ENCODE measurements at regions not wholly inside any gene's neighbourhood (a gene's known extent, or its start where the extent isn't known, plus 50 kb on each side); places are given as distances from the start of the nearest gene placed in this dataset.
"Not testable (repeated sequence)": the region's sequence is repeated elsewhere in the genome, so short reads cannot be mapped to it uniquely, and the experiment has no call there.

- no peak for DNase-seq (ENCODE audit: low read depth, low spot score)
These were observed 692.3 kb downstream of the C12orf50 start for GRCh38 chr12:87336814-87337336.

DNA sequence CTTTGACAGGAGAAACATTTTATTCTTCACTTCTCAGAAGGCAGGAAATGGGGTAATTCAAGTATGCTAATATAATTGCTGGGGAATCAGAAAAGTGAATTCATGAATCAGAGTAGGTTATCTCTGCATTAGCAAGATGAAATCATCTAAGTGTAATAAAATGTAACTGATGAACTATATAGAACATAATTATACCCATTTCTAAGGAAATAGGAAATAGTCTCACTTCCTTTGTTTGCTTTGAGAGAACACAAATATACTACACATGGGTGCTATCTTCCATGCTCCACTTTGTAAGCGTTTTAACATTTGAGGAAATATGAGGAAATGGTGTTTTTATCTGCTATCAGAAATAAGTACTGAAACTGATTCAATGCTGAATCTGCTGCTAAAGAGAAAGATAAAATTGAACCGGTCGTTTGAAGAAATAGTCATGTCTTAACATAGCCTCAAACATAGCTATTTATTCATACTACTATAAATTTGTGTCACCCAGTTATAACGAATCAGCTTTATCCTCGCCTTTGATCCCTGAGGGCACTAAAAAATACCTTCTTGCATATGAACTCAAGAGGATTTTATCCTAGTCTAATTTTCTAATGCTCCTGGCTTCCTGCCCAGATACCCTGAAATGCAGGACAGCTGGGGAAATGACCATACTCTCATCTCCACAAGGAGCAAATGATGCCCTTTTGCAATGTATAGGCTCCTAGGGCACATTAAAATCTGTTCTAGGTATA, 696.0 kb downstream of the C12orf50 start:
- DNase-seq (ENCODE audit: low read depth, low spot score) = no peak

DNA sequence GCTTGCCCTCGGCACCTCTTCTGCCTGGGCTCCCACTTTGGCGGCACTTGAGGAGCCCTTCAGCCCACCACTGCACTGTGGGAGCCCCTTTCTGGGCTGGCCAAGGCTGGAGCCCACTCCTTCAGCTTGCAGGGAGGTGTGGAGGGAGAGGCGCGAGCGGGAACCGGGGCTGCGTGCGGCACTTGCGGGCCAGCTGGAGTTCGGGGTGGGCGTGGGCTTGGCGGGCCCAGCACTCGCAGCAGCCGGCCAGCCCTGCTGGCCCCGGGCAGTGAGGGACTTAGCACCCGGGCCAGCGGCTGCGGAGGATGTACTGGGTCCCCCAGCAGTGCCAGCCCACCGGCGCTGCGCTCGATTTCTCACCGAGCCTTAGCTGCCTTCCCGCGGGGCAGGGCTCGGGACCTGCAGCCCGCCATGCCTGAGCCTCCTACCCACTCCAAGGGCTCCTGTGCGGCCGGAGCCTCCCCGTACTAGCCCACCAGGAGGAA, 699.1 kb downstream of the C12orf50 start:
- DNase-seq (ENCODE audit: low read depth, low spot score) = not testable (repeated sequence)

DNA sequence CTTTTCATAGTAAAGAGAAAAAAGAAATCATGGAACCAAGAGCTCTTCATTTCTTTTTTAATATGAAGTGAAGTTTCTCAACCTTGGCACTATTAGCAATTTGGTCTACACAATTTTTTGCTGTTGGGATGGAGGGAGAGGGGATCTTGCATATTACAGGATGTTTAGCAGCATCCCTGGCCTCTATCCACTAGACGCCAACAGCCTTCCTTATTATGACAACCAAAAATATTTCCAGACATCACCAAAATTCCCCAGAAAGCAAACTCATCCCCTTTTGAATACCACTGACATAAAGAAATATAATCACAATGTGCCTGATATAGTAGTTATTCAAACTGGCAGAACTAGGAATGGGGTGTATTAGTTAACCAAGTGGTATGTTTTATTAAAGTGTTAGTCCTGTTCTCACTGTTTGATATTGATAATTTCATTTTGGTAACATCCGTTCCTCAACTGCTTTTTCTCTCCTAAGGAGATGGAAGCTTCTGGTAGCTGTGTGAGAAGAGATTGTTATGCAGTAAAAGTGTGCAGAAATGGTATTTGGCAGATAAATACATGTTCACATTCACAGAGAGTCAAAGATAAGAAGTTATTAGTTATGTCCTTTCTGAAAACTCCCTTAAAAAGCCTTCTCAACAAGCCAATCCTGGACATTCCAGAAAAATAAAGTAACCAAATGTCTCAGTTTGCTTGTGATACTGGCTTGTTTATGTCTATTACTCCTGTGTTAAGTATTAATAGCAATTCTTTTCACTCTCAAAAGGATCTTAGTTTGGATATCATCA, 699.9 kb downstream of the C12orf50 start:
- no peak for DNase-seq (ENCODE audit: low read depth, low spot score)

- DNase-seq (ENCODE audit: low read depth, low spot score) = no peak
These were observed 705.8 kb downstream of the C12orf50 start for GRCh38 chr12:87323369-87323768.

DNA sequence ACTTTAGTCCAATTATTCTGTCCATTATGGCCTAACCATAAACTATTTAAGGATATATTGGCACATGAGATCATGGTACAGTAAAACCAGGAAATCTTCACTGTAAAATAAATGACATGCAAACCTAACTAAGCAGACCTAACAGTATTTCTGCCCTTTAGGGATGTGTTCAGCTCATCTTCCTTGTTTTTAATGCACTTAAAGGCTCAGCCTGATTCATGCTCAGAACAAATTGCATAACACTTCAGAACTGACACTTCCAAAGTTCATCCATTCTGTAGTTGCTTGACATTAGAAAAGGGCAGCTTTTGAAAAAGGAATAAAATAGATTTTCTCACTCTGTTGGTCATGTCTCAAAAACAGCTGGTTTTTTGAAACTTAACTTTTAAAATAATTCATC, 708.5 kb downstream of the C12orf50 start:
- no peak for DNase-seq (ENCODE audit: low read depth, low spot score)

DNA sequence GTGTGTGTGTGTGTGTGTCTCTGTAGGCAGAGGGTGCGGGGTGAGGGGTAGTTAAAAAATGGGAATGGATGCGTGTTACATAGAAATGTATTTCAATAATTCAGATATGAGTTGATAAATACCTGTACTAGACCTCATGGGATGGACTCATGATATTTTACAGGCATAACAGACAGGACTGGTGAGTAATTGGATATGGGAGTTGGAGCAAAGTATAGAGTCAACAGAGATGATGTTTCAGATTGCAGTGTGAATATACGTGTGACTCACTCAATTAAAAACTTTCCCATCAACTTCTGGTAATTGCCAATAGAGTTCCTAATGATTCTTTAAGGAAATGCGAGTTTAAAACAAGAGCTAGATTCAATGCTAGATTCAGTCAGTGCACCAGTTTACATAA, 711.9 kb downstream of the C12orf50 start:
- DNase-seq (ENCODE audit: low read depth, low spot score) = no peak

GRCh38 chr12:87311206-87311605, 718.0 kb downstream of the C12orf50 start:
- no peak for DNase-seq (ENCODE audit: low read depth, low spot score)

GRCh38 chr12:87310126-87310525, 719.1 kb downstream of the C12orf50 start:
- DNase-seq (ENCODE audit: low read depth, low spot score) = no peak

- DNase-seq (ENCODE audit: low read depth, low spot score) = no peak
These were observed 723.7 kb downstream of the C12orf50 start for GRCh38 chr12:87305481-87305880.

DNA sequence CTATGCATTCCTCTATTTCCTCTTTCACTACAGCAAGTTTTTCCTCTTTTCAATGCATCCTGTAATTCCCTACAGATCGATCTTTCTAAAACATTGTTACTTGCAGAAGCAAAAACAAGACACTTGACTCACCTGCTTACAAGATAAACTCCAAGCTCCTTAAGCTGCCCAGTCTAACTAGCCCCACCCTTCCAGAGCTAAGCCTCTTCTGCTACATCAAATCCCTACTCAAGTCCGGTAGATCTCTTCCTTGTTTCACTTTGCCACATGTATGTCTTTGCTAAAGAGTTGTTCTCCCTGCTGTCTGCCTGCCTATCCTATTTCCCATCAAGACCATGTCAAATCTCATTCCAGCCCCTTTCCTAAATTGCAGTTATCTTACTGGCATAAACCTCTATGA, 724.8 kb downstream of the C12orf50 start:
- no peak for DNase-seq (ENCODE audit: low read depth, low spot score)

- DNase-seq (ENCODE audit: low read depth, low spot score) = no peak
These were observed 725.7 kb downstream of the C12orf50 start for GRCh38 chr12:87303396-87304012.

DNA sequence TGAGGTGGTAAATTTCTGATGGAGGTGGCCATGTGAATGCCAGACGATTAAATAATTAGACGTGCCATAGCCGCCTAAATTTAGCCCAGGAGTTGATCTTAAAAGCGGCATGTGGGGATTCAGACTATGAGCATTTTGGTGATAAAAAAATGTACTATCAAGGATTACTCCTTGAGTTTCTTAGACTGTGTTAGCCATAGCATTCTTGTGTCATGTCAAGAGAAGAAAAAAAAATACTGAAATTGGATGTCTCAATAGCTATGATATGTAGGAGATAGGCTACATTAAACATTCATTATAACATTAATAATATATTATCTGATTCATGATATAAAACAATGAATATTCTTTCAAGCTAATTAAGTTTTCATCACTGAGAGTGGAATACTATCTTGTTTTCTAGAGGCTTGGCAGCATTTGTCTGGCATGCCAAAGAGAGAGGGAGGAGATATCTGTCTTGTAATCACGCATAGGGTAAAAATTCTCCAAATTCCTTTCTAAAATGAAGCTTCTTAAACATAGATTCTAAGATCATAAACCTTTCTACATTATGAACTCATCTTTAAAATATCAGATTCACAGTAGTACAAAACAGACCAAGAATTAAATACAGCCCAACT, 727.0 kb downstream of the C12orf50 start:
- DNase-seq (ENCODE audit: low read depth, low spot score) = no peak

DNA sequence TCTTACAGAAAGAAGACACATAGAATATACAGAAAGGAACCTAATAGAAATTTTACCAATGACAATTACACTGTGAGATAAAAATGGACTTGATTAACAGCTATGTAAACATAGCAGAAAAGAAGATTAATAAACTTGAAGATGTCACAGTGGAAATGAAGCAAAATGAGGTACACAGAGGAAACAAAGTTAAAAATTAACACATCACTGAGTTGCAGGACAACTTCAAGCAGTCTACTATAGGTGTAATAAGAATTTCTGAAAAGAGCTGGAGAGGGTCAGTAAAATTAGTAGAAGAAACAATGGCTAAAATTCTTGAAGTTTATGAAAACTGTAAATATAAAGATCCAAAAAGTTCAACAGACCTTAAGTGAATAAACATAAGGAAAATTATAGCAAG, 738.7 kb downstream of the C12orf50 start:
- DNase-seq (ENCODE audit: low read depth, low spot score) = no peak

DNA sequence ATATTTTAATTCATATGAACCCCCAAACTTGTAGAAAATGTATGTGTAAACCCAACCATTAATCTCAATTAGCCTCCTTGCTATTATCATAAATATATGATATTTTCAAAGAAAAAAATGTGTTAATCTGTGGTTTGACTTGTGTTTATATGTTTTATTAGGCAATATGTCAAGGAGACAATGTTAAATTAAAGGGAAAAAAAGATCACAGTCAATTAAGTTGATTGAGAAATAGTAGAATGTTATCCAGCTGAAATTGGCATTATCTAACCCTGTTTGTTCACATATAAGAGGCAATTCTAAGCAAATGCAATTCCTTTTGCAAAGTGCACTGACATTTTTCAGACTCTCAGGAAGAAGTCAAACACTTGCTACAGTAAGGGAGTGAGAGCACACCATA, 745.3 kb downstream of the C12orf50 start:
- no peak for DNase-seq (ENCODE audit: low read depth, low spot score)

GRCh38 chr12:87283111-87283510, 746.1 kb downstream of the C12orf50 start:
- no peak for DNase-seq (ENCODE audit: low read depth, low spot score)

DNA sequence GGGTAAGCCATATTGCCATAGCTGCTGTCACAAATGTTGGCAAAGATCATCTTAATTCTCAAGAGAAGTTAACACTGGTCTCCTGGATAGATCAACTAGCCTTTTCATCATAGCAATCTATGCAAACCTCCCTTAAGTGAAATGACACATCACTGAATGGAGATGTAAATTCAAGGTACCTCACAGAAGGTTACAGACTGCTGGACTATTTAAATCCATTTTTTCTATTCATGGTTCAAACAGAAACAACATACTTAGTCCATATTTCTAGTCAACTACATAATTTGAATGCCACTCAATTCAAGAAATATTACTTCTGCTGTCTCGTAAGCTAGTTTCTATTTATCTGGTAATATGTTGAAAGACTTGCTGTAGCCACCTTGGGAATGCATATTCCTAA, 748.3 kb downstream of the C12orf50 start:
- DNase-seq (ENCODE audit: low read depth, low spot score) = no peak

- no peak for DNase-seq (ENCODE audit: low read depth, low spot score)
These were observed 748.8 kb downstream of the C12orf50 start for GRCh38 chr12:87280356-87280755.

DNA sequence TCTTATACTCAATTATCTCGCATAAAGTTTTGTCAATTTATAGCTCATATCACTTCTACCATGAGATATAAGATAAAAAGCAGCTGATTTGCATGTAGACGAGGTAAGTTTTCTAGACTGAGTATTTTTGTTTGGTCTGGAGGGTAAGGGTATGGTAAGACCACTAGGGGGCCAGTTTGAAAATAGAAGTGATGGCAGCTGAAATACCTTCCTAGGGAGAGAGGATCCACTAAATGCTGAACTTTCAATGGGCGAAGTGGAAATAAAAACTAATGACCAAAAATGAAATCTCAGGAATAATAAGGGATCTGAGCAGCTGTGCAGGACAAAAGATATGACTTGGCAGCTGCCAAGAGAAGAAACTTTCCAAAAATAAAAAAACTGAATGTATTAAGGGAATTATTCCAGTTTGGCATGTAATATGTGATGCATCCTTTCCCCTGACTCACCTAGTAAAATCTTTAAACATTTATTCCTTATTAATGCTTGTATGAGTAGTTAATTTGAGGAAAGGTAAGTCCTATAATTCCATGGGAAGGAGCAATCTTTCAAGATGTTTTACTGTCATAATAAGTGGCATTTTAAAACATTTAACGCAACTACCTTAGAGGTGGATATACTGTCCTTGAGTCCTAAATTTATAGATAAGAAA, 754.5 kb downstream of the C12orf50 start:
- DNase-seq (ENCODE audit: low read depth, low spot score) = no peak

GRCh38 chr12:87272851-87273250, 756.4 kb downstream of the C12orf50 start:
- DNase-seq (ENCODE audit: low read depth, low spot score) = no peak

DNA sequence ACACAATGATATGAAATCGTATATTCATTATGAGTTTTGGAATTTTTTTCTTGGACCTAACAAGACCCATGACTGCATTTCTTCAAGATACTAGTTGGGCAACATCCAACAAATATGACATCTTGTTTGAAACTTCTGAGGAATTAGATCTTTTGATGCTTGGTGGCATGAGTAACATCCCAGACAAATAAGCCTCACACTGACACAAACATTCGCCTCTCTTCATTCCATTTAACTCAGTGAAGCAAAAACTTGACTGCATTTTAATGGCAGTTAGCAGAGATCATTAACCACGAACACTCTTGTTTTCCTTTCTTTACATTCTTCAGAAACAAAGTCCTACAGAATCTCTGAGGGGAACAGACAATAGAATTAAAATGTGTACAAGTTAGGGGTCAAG, 758.3 kb downstream of the C12orf50 start:
- DNase-seq (ENCODE audit: low read depth, low spot score) = no peak

All from smooth muscle cell of the brain vasculature (primary cell).